Right forelimb (tissue), 1 donor: ENCODE measurements at regions not wholly inside any gene's neighbourhood (a gene's known extent, or its start where the extent isn't known, plus 50 kb on each side); places are given as distances from the start of the nearest gene placed in this dataset.
"Not testable (repeated sequence)": the region's sequence is repeated elsewhere in the genome, so short reads cannot be mapped to it uniquely, and the experiment has no call there.

ENCODE experiments used
- DNase-seq: peaks from one replicate; pipeline ENCODE4 v3.0.0-alpha.2; 2018

GRCh38 chr10:9268176-9268575 lies 1213.7 kb downstream of the GATA3 start:
- DNase-seq, result no peak

- not testable (repeated sequence) for DNase-seq
These were observed 1218.8 kb downstream of the GATA3 start for GRCh38 chr10:9273126-9273833.

DNA sequence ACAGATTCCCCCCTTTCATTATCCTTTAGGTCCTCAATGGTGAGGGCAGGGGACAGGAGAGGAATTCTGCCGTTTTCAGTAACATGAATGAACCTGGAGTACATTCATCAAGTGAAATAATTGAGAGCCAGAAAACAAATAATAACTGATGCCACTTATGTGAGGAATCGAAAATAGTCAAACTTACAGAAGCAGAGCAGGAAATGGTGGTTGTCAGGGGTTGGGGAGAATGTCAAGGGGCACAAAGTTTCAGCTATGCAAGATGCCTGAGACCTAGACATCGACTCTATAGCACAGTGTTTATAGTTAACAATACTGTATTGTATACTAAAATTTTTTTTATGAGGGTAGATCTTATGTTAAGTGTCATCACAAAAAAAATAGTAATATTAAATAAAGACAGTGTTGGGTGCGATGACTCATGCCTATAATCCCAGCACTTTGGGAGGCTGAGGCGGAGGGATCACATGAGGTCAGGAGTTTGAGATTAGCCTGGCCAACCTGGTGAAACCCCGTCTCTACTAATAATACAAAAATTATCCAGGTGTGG lies 1219.8 kb downstream of the GATA3 start:
- DNase-seq, result no peak

DNA sequence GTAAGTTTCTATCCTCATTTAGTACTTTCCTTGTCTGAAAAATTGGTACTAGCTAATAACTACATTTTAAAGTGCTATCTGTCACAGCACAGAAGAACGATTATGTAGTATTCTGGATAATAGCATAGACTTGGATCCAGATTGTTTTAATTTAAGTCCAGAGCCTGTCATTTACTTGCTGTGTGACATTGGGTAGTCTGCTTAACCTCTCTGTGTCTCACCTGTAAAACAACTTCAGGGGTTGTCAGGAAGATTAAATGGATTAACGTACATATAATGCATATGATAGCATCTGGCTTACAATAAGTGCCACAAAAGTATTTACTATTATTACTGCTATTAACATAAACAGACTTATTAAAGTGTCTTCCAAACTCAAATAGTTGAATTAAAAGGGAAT lies 1221.4 kb downstream of the GATA3 start:
- DNase-seq, result no peak

GRCh38 chr10:9285690-9286089 lies 1231.2 kb downstream of the GATA3 start:
- DNase-seq, result no peak

DNA sequence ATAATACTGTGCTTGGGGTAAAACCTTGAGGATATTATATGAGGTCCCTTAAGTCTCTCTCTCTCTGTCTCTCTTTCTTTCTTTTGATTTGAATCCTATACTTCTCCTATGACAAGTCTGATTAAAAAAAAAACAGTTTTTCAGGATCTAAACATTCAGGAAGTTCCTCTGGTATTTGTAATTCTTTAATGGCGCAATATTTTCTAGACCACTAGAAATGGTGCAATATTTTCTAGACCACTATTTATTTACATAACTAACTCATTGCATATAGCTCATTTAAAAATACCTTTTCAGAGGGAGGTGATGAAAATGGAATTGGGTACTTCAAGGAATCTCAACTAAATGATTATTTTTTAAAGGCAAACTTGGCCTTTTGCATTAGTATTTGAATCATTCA lies 1235.3 kb downstream of the GATA3 start:
- DNase-seq, result no peak

DNA sequence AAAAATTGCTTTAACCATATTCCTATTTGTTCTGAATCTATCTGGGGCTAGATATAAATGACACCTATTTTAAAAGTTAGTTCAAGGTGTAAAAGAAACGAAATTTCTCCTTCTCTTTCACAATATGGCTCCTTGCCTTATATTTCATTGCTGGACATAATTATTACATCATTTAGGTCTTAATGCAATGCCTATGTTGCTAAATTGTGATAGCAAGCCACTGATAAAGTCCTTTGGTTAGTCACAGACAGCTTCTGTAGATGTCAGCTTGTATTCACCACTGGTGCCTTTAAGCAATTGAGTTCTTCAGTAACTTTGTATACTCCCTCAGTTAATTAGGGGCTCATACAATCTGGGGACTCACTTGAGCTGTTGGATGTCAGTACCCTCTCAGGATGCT lies 1236.6 kb downstream of the GATA3 start:
- no peak for DNase-seq

GRCh38 chr10:9294132-9294663 lies 1239.7 kb downstream of the GATA3 start:
- DNase-seq, result no peak

GRCh38 chr10:9294865-9295264 lies 1240.4 kb downstream of the GATA3 start:
- no peak for DNase-seq

- no peak for DNase-seq
These were observed 1241.7 kb downstream of the GATA3 start for GRCh38 chr10:9296190-9296589.

DNA sequence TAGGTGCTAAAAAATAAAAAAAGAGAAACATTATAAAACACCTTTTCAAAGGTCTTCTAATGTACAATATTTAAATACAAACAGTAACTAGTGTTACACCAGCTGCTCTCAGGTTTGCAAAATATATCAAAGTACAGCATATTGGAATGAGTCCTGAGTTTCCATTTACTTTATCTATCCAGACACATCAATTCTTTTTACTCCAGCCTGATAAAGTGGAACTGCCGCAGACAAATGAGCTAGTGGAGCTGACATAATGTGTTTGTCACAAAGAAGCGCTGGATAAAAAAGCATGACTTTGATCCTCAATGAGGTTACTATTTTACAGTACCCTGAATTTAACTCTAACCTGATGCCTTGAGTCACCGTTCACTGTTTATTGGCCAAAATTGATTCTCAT lies 1243.1 kb downstream of the GATA3 start:
- DNase-seq, result no peak

- no peak for DNase-seq
These were observed 1245.5 kb downstream of the GATA3 start for GRCh38 chr10:9299966-9300365.

GRCh38 chr10:9301148-9301547 lies 1246.7 kb downstream of the GATA3 start:
- DNase-seq, result no peak

DNA sequence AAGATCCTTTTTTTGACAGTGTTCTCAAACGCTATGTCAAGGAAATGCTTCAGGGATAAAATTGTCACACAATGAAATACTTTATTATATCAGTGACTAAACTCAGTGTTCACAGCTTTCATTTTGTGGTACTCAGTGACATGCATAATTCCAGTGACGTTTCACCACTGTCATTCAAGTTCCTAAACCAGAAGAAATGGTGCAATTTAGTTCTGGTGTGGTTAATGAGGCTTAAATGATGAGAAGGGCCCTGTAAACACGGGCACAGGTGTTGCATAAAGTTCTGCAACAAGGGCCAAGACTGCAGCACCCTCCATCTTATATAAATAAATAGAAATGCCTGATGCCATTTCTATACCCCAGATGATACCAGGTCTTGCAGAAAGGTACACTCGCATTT lies 1247.1 kb downstream of the GATA3 start:
- no peak for DNase-seq

DNA sequence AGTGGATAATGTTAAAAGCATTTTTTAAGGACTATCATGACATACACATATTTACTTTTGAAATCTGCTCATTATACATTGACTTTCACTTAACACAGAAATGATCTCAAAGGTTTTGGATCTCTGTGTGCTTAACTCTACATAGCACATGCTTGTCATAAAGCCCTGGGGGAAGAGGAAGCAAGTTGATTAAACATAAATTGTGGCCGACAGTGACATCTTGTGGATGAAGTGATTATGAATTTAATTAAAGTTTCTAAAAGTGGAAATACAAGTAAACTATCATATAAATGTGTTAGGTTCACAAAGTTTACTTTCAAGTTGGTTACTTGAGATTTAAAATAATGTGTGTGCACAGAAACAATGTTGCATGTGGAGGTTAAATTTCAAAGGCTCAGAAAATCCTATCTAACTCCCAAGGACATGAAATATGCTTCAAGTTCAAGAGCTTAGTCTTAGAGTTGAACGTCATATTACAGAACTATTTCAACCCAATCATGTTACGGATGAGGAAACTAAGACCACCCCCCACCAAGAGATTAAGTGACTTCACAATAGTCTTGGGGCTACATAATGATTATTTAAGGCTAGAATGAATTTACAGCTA lies 1247.8 kb downstream of the GATA3 start:
- no peak for DNase-seq

DNA sequence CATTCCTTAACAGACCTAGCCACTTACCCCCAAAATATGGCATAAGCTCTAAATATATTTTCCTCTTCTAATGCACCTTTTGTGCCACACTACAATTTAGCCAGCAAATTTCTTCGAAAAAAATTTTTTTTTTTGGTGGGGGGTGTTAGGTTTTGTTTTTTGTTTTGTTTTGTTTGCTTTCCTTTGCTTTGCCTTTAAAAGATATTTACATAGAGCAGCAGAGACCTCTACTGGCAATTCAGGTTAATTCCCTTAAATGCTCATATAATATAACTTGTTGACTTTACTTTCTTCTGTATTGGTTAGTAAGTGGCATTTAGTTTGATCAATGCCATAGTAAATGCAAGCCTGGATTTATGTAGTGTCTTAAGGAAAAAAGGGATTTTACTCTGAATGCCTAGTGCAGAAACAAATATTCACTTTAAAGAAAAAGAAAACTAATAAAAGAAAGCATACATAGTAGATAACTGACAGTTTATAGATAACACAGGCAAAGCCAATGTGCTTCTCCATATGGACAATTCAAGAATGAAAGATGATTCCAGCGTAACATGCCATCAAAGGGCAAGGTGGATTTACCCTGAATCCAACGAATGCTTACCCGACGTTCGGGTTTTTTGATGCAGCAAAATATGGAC lies 1250.6 kb downstream of the GATA3 start:
- no peak for DNase-seq

DNA sequence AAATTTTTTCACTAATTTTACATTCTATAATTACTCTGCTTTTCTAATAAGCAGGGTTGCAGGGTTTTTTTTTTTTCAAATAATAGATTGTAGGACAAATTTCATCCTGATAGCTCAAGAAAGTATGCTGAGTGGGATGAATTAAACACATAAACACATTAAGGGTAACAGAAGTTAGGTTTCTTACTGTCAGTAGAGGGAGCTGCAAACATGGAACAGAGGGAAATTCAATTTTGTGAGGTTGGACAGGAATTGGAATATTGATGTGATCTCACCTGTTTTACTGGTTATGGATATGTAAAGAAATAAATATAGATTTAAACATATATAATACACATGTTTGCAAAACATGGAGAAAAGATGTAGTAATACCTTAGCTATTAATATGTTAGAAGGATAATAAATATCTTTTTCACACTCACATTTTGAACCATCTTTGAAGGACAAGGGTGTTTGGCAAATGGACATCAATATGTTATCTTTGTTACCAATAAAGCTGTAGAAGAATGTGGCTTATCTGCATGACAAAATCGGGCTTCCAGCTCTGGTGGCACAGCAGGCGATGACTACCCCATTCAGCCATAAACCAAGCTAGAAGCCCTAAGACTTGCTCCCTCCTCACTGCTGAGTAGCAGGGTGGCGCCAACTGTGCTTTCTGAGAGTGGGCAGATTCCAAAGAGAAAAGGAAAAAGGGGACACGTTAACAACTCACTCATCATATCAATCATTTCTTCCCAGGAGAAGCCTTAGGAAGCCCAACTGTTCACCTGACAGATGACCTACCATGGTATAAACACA lies 1257.4 kb downstream of the GATA3 start:
- DNase-seq, result no peak

DNA sequence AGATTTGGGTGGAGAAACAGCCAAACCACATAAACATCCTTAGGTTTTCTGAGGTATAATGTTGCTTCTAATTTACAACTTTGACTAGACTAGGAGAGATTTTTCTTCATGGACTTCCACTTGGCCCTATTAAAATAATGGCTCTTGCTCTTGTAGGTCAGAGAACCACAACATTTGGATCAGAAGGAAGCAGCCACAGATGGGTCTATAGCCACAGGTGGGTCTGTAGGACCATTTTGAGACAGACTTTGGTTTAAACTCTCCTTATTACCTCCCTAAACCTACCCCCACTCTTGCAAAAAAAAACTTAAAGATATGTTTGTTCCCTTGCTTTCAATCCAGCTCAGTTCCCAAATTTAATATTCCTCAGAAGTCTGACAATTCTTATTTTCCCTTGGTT lies 1260.8 kb downstream of the GATA3 start:
- DNase-seq, result no peak

DNA sequence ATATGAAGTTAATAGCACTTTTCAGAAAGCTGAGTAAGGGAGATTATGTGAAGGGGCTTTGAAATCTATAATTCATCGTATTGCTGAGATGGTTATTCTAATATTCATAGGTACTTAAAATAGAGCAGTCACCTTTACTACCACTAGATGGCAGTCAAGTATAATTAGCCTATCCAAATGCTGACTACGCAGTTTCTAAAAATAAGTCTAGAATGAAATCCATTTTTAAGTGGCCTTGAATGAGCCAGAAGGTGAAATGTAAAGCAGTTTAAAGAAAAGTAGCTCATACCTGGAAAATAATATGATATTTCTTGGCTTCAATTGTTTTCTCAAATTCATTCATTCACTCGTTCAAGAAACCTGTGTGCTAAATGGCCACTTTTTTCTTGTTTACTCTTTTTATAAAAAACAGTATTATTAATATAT lies 1277.1 kb downstream of the GATA3 start:
- DNase-seq, result no peak

DNA sequence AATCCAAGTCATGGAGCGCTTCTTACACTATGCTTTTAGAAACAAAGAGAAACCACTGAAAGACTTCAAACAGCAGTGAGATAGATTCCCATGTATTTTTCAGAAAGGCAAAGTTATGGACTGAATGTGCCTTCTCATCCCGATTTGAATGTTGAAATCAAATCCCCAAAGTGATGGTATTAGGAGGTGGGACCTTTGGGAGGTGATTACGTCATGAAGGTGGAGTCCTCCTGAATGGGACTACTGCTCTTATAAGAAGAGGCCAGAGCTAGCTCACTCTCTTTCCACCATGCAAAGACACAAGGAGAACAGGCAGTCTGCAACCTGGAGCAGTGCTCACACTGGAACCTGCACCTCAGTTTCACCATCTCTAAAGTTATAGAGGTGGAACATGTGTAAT lies 1279.8 kb downstream of the GATA3 start:
- no peak for DNase-seq

- DNase-seq, result no peak
These were observed 1285.2 kb downstream of the GATA3 start for GRCh38 chr10:9339716-9340115.

DNA sequence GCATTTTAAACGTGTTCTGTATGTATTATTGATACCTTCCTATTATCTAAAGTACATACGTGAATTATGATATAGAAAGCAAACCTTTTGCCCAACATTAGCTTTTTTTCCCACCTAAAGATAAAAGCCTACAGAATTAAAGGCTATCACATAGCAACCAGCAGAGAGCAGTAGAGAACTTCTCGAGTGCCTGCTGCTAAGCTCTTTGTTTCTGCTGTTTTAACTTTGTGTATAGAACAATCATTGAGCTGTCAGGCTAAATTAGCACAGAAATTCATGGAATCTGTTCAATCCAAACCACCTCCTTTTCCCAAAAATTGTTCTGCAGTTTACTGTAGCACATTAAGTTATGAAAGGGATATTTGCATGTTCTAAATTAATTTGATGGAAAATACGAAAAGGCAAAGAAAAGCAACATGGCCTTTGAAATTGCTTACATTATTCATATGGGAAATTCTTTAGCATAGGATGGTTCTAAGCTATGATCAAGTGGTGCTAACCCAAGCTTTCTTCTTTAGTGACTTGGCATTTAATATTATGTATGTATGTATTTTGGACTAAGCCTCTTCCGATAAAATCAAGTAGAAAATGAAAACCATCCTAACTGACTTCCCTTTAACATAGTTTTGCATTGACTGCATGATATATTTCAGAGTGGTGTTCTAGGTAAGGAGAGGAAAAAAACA lies 1288.5 kb downstream of the GATA3 start:
- no peak for DNase-seq
